22Rv1 (cell line): ENCODE measurements at regions not wholly inside any gene's neighbourhood (a gene's known extent, or its start where the extent isn't known, plus 50 kb on each side); places are given as distances from the start of the nearest gene placed in this dataset.

Experiments
- CTCF ChIP-seq: fragments of 450-650 bp; IDR thresholded peaks from 2 replicates; pipeline ENCODE4 v1.5.1; 2017; ENCODE audit warnings: mild to moderate bottlenecking
- ZFX ChIP-seq: fragments of 450-650 bp; IDR thresholded peaks from 2 replicates; pipeline ENCODE4 v1.6.1; 2017; ENCODE audit warnings: antibody characterized with exemption, borderline replicate concordance

DNA sequence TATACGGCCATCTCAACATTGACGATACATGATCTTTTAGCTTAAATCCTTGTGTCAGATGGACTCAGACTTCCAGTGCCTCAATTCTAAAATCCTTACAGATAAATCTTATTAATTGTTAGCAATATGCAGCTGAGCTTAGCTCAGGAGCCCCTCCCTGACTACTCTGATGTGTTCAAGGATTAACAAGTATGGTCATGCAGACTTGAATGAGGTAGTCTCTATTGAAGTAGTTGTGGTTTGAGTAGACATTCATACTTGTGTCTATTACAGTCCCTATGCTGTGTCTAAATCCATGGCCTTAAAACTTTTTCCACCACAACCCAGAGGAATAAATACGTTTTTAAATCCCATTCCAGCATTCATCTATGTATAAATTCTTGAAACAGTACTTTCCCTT lies 119.5 kb downstream of the NUP35 start:
- TF ChIP-seq CTCF (no peak), ZFX (no peak)
